Tibial artery (tissue), 4 donors: ENCODE measurements at regions not wholly inside any gene's neighbourhood (a gene's known extent, or its start where the extent isn't known, plus 50 kb on each side); places are given as distances from the start of the nearest gene placed in this dataset.

Source experiments
- DNase-seq, 2 donors: peaks; one replicate each; pipeline ENCODE4 v3.0.0-alpha.2; 2019
- H3K27ac ChIP-seq, 2 donors: fragments of 200-600 bp; sonication (generic) in 1 of 2; 1 replicate in 1 of 2; 2 replicates in 1 of 2; pipeline ENCODE4 v1.5.1; 2018 to 2019; ENCODE audit warnings: mild to moderate bottlenecking in 1 of 2
- H3K27me3 ChIP-seq, 2 donors: fragments of 200-600 bp; sonication (generic) in 1 of 2; one replicate each; pipeline versions ENCODE4 v1.5.1 to v1.6.0; 2016 to 2019
- H3K36me3 ChIP-seq, 3 donors: fragments of 200-600 bp; sonication (generic) in 2 of 3; one replicate each; pipeline ENCODE4 v1.5.1; 2016 to 2019; ENCODE audit warnings: mild to moderate bottlenecking in 2 of 3
- H3K4me1 ChIP-seq, 4 donors: fragments of 200-600 bp; sonication (generic) in 2 of 4; 1 replicate in 3 of 4; 2 replicates in 1 of 4; pipeline ENCODE4 v1.5.1; 2016 to 2019
- H3K4me3 ChIP-seq, 2 donors: fragments of 200-600 bp; sonication (generic) in 1 of 2; 1 replicate in 1 of 2; 2 replicates in 1 of 2; pipeline ENCODE4 v1.5.1; 2018 to 2019; ENCODE audit warnings: mild to moderate bottlenecking in 2 of 2
- H3K9me3 ChIP-seq, 3 donors: fragments of 200-600 bp; sonication (generic) in 1 of 3; one replicate each; pipeline ENCODE4 v1.5.1; 2016 to 2019
- CTCF ChIP-seq, 2 experiments: fragments of 200-600 bp in 1 of 2; fragments of 450-650 bp in 1 of 2; IDR thresholded peaks; one replicate each; pipeline ENCODE4 v1.5.1; 2017 to 2019; ENCODE audit warnings: antibody characterized with exemption in 2 of 2, mild to moderate bottlenecking in 1 of 2, moderate library complexity in 1 of 2
- intact Hi-C: fragments of 100-400 bp; cut with DNase I; formaldehyde crosslinking; loops from one replicate; pipeline ENCODE4 v1.15.0; 2023; ENCODE audit warnings: low total_unique reads

- Histone ChIP-seq H3K4me3 (no peak overlapping the region), H3K27me3 (no peaks in the 10 kb centered on the region), H3K27ac (no peak overlapping the region), H3K4me1 (no peaks in the 10 kb centered on the region), H3K9me3 (no peaks in the 10 kb centered on the region), H3K36me3 (no peaks in the 10 kb centered on the region)
- TF ChIP-seq CTCF (IDR thresholded peaks at IDR 0.05), result no peak
- intact Hi-C loops, result no loop called here
- no peak for DNase-seq
These were observed 137.2 kb upstream of the E2F7 start for GRCh38 chr12:77202457-77203060.

- H3K36me3 ChIP-seq, result no peaks in the 10 kb centered on the region
- intact Hi-C loops, result loop anchor here (5.0 kb wide), 1 partner anchor 1547 kb away; no protein-coding TSS in a partner anchor
- H3K4me3 ChIP-seq, result no peak overlapping the region
- no peaks in the 10 kb centered on the region for H3K4me1 ChIP-seq
- DNase-seq, result no peak
- H3K27ac ChIP-seq, result no peak overlapping the region
- no peaks in the 10 kb centered on the region for H3K27me3 ChIP-seq
- no peaks in the 10 kb centered on the region for H3K9me3 ChIP-seq
- no peak for TF ChIP-seq CTCF (IDR thresholded peaks at IDR 0.05)
These were observed 124.6 kb upstream of the E2F7 start for GRCh38 chr12:77189901-77190416.

- no peaks in the 10 kb centered on the region for H3K36me3 ChIP-seq
- intact Hi-C loops, result loop anchor here (5.0 kb wide), 1 partner anchor 1548 kb away; no protein-coding TSS in a partner anchor
- H3K4me3 ChIP-seq, result no peak overlapping the region
- no peak for TF ChIP-seq CTCF (IDR thresholded peaks at IDR 0.05)
- H3K4me1 ChIP-seq, result no peaks in the 10 kb centered on the region
- H3K9me3 ChIP-seq, result no peaks in the 10 kb centered on the region
- no peaks in the 10 kb centered on the region for H3K27me3 ChIP-seq
- DNase-seq, result no peak
- H3K27ac ChIP-seq, result no peak overlapping the region
These were observed 124.1 kb upstream of the E2F7 start for GRCh38 chr12:77189458-77189857.

- Histone ChIP-seq H3K36me3 (no peaks in the 10 kb centered on the region), H3K4me1 (no peaks in the 10 kb centered on the region), H3K27ac (no peak overlapping the region), H3K27me3 (no peaks in the 10 kb centered on the region), H3K4me3 (no peak overlapping the region), H3K9me3 (no peaks in the 10 kb centered on the region)
- no peak for DNase-seq
- intact Hi-C loops, result no loop called here
- TF ChIP-seq CTCF (IDR thresholded peaks at IDR 0.05), result no peak
These were observed 114.1 kb upstream of the E2F7 start for GRCh38 chr12:77179515-77179914.

- TF ChIP-seq CTCF (IDR thresholded peaks at IDR 0.05), result no peak
- Histone ChIP-seq H3K4me1 (no peaks in the 10 kb centered on the region), H3K36me3 (no peaks in the 10 kb centered on the region), H3K9me3 (no peaks in the 10 kb centered on the region), H3K27me3 (no peaks in the 10 kb centered on the region), H3K4me3 (no peak overlapping the region), H3K27ac (no peak overlapping the region)
- intact Hi-C loops, result no loop called here
- no peak for DNase-seq
These were observed 102.4 kb upstream of the E2F7 start for GRCh38 chr12:77167801-77168200.
